Stimulated activated CD4-positive, alpha-beta T cell treated with anti-CD3 and anti-CD28 coated beads, TNF-alpha, amount 100 ng/mL, for 48 hours (primary cell): ENCODE measurements at regions not wholly inside any gene's neighbourhood (a gene's known extent, or its start where the extent isn't known, plus 50 kb on each side); places are given as distances from the start of the nearest gene placed in this dataset.
"Not testable (repeated sequence)": the region's sequence is repeated elsewhere in the genome, so short reads cannot be mapped to it uniquely, and the experiment has no call there.

Source experiments
- DNase-seq, 3 donors: peaks; one replicate each; pipeline ENCODE4 v3.0.0-alpha.2; 2020; ENCODE audit warnings: low read depth in 3 of 3

DNA sequence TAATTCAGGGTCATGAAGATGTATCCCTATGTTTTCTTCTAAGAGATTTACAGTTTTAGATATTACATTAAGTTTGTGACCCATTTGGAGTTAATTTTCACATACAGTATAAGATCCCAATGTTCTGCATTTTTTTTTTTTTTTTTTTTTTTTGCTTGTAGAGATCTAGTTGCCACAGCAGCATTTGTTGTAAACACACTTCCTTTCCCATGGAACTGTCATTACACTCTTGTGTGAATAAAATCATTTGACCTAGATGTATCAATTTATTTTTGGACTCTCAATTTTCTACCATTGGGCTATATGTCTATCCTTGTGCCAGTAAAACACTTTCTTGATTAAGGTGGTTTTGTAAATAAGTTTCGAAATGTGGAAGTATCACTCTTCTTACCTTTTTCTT is 1107.2 kb downstream of the TECRL start:
- no peak for DNase-seq

DNA sequence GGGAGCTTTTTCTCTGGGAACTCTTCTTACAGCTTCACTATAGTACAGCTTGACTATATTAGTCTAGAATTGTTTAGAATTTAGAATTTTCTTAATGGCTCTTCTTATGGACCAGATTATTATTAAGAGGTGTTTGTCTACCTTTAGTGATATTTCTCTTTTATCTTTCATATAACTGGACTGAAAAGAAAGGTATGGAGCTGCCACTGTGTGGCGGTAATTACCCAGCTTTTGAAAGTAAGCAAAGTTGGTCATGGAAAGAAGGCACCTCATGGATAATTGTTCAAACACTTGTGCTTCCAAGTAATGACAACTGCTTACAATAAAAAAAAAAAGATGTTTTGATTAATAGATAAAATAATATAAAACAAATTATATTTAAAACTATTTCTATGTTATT is 1112.5 kb downstream of the TECRL start:
- no peak for DNase-seq

DNA sequence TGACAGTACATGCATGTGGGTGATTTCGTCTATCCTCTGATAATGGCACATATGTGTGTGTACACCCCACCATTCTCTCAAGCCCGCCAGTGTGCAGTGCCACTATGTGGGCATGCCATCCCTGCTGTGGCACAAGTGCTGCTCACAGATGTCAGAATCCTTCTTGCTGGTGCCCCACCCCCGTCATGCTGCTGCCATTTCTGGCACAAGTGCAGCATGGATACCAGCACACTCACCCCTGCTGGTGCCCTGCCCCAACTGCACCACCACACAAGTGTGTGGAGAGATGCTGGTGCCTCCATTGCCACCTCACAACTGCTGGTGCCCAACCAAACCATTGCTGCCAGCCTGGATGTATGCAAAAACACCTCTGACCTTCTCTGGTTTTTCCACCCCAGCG is 1133.8 kb downstream of the TECRL start:
- no peak for DNase-seq

GRCh38 chr4:63269156-63269555 is 1140.1 kb downstream of the TECRL start:
- no peak for DNase-seq

GRCh38 chr4:63233671-63234070 is 1175.6 kb downstream of the TECRL start:
- no peak for DNase-seq

DNA sequence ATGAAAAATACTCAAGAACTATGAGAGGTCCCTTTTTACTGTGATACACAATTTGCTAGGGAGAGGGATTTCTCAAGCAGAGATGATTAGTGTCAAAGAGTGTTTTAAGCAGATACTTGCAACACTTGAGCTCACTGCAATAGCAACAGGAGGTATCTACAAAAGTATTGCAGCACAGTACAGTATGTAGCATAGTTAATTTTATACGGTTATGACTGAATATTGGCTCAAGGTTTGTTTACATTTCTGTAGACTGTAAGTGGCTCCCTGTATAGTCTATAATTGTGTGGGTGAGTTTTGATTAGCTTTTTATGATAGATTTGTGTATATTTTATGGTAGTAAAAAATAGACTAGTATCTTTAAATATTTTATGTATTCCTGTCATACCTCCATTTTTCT is 1177.2 kb downstream of the TECRL start:
- no peak for DNase-seq

DNA sequence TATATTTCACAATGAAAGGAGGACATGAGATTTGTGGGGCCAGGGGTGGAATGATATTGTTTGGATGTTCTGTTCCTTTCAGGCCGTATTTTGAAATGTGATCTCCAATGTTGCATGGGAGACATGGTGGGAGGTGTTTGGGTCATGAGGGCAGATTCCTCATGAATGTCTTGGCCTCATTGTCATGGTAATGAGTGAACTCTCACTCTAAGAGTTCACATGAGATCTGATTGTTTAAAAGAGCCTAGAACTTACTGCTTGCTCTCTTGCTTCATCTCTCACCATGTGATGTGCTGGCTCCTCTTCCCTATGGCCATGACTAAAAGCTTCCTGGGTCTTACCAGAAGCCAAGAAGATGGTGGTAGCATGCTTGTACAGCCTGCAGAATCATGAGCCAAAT is 1183.0 kb downstream of the TECRL start:
- no peak for DNase-seq

GRCh38 chr4:63222466-63222865 is 1186.8 kb downstream of the TECRL start:
- no peak for DNase-seq

- no peak for DNase-seq
Measured at GRCh38 chr4:63221477-63221876, 1187.8 kb downstream of the TECRL start.

DNA sequence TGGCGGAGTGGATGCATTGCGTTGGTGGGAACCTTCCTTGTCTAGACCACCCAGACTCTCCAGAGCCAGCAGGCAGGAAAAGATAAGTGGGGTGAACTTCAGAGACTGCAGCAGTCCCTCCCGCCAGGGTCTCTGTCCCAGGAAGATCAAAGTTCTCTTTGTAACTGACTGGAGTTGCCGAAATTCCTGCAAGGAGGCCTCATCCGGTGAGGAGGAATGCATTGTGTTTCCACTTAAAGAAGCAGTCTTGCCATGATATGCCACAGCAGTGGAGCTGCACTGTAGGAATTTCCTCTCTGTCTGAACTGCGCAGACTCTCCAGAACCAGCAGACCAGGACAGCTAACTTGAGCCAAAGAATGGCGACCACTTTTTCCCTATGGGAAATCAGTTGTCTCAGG is 1190.4 kb downstream of the TECRL start:
- no peak for DNase-seq

DNA sequence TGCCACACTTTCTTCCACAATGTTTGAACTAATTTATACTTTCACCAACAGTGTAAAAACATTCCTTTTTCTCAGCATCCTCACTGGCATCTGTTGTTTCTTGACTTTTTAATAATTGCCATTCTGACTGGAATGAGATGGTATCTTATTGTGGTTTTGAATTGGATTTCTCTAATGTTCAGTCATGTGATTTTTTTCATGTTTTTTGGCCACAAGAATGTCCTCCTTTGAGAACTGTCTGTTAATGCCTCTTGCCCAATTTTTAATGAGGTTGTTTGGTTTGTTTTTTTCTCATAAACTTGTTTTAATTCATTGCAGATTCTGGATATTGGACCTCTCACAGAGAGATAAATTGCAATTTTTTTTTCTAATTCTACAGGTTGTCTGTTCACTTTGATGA is 1195.2 kb downstream of the TECRL start:
- DNase-seq: no peak

DNA sequence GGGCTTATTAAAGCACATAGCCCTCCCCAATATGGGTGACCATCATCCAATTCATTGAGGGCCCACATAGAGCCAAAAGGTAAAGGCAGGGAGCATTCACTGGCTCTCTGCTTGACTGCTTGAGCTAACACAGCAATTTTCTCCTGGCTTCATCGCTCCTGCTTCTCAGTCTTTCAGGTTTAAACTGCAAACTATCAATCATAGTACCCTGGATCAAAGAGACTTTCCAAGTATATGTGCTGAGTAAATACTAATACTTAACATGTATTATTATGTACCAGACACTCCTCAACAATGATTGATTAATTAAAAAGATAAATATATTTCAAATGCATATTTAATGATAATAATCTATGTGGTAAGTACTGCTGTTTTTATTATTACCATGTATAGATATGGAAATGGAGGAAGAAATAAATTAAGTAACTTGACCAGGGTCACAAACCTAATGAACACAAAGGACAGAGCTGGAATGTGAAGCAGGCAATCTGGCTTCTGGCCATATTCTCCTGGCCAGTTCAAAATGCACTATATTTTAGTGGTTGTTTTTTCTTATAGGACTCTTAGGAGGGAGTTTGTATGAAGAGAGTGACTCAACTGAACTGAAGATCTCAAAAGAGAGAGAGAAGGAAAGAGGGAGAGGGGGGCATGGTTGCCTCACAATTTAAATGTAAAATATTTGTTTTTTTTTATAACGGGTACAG is 1197.3 kb downstream of the TECRL start:
- DNase-seq: no peak

GRCh38 chr4:63211375-63211774 is 1197.9 kb downstream of the TECRL start:
- DNase-seq: no peak

DNA sequence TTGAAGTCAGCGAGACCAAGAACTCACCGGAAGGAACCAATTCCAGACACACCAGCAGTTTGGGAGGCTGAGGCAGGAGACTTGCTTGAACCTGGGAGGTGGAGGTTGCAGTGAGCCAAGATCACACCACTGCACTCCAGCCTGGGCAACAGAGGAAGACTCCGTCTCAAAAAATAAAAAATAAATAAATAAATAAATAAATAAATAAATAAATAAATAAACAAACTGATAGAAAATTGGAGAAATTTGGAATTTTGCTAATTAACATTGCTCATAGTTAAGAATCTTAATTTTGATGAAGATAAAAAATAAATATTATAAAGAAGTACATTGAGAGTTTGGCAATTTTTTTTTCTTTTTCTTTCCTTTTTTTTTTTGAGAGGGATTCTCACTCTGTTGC is 1216.2 kb downstream of the TECRL start:
- DNase-seq: not testable (repeated sequence)

DNA sequence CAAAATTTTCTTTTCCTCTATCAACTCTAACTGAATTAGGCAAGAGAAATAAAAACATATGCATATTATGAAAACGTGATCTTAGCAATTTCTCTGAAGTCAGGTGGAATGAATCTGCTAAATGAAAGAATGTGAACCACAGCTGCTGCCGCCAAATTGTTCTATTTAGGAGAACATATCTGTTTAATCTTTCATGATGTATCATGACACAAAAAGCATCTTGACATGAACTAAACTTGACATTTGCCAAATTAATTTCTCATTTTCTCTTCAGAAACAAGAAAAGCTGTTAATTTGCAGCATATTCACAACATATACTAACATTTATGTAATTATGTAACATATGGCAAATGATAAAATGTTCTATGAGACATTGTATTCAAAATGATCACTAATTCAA is 1237.9 kb downstream of the TECRL start:
- DNase-seq: no peak

DNA sequence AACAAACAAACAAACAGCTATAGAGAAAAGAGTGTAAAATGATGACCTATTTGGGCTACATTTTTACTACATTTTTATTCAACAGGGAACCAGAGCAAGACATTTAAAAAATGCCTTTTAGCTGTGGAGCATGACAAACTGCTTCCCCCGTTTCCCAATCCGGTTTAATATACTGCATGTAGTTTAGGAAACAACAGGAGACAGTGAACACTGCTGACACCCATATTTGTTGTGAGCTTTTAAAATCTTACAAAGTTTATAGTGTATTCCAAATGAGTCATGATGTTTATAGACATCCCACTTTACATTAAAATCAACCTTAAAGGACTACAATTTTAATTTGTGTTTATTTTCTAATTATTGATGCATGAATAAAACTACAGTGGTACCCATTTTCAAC is 1238.3 kb downstream of the TECRL start:
- DNase-seq: no peak

DNA sequence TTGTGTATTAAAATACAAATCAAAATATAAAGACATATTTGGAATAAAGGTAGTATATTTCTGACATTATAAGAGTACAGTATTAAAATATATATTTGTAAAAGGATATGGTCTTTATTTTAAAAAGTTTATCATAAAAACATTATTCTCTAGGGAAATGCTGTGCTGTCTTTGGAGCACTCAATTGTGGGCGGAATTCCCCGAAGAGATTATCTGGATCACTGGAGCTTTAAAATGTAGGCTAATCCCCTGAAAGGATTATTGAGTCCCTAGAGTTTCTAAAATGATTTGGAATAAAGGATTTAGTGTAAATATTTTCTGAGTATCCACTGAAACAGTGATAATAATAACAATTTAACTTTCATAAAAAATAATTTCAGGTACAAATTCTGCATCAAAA is 1239.4 kb downstream of the TECRL start:
- no peak for DNase-seq

DNA sequence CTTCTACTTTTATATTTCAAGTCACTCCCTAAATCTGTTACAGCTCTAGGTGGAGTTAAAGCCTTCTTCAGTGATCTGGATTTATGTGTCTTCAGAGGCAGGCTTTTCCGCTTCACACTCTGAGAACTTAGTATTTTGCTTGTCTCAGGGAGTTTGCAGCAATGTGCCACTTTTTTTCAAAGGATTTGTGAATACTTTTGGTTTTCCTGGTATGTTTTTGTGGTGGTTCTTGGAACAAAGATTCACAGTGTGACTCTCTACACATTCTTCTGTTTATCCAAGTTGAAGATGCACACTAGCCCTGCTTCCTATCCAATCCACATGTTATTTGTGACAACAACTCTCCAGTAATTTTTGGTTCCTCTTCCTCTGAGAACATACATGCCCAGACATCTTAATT is 1253.7 kb downstream of the TECRL start:
- no peak for DNase-seq

DNA sequence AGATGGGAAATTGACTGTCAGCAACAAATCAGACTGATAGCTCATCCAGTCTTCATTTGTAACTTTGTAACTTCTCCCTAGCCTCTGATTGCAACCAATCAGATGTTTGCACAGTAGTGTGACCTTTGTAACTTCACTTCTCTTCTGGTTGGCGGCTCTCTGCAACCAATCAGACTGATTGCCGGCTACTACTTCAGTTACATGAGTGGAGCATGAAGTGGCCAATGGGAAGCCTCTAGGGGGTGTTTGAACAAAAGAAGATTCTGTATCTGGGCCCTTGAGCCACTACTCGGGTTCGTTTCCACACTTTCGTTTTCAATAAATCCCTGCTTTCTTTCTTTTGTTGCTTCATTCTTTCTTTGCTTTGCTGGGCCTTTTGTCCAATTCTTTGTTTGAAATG is 1285.8 kb downstream of the TECRL start:
- no peak for DNase-seq

DNA sequence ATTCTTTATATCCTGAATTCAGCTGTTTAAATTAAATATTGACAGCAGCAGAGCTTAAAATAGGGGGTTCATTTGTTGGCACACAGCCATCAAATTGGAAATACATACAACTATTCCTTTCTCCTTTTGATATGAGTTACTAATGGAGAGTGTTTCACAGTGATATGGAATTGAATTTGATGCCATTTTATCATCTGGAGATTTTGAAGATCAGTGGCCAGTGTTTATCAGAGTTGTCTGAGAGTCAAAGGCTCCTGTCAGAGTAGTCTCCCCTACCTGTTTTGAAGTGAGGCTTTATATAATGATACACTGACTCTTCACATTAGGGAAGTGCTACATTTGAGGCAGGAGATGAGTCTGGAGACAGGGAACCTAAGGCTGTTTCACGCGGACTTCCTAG is 1286.3 kb downstream of the TECRL start:
- no peak for DNase-seq

- no peak for DNase-seq
Measured at GRCh38 chr4:63106600-63106999, 1302.7 kb downstream of the TECRL start.

GRCh38 chr4:63105839-63106238 is 1303.4 kb downstream of the TECRL start:
- no peak for DNase-seq

GRCh38 chr4:63090641-63091040 is 1318.6 kb downstream of the TECRL start:
- DNase-seq: no peak

DNA sequence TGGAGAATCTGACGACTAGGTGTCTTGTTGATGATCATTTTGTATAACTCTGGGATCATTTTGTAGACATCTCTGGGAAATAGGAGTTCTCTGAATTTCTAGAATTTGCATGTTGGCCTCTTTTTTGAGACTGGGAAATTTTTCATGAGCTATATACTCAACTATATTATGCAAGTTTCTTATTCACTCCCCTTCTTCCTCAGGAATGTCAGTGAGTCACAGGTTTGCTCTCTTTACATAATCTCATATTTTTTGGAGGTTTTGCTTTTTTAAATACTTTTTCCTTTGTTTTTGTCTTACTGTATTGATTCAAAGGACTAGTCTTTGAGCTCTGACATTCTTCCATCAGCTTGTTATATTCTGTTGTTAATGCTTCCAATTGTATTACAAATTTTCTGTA is 1324.2 kb downstream of the TECRL start:
- DNase-seq: no peak
